OCI-LY3 (cell line): ENCODE measurements at regions not wholly inside any gene's neighbourhood (a gene's known extent, or its start where the extent isn't known, plus 50 kb on each side); places are given as distances from the start of the nearest gene placed in this dataset.

Experiments
- H2AFZ ChIP-seq: fragments of 200-600, 300-600 bp; shearing (Covaris generic); 2 replicates; pipeline ENCODE4 v1.6.0; 2014; ENCODE audit warnings: antibody characterized with exemption, low read depth, low read length
- H3K27ac ChIP-seq: fragments of 200-600, 300-600 bp; sonication (generic); 2 replicates; pipeline ENCODE4 v1.5.1; 2014; ENCODE audit warnings: mild to moderate bottlenecking, low read length, moderate library complexity, mixed read lengths
- H3K27me3 ChIP-seq: fragments of 200-600, 300-600 bp; sonication (generic); 2 replicates; pipeline ENCODE4 v1.6.1; 2014; ENCODE audit warnings: low read depth, low read length, mixed read lengths
- H3K36me3 ChIP-seq: fragments of 200-600, 300-600 bp; sonication (generic); replicated peaks from 2 replicates; pipeline ENCODE3; 2014; ENCODE audit warnings: low read depth, low read length, mixed read lengths
- H3K4me1 ChIP-seq: fragments of 300-600, 200-600 bp; sonication (generic); 2 replicates; pipeline ENCODE4 v1.6.1; 2014; ENCODE audit warnings: low read length, mixed read lengths
- H3K4me2 ChIP-seq: fragments of 200-600, 300-600 bp; sonication (generic); 2 replicates; pipeline ENCODE4 v1.6.1; 2014; ENCODE audit warnings: low read length, mixed read lengths
- H3K4me3 ChIP-seq: fragments of 300-600, 200-600 bp; sonication (generic); 2 replicates; pipeline ENCODE4 v1.5.1; 2014; ENCODE audit warnings: antibody characterized with exemption, mild to moderate bottlenecking, low read length, moderate library complexity
- H3K79me2 ChIP-seq: fragments of 300-600, 200-600 bp; shearing (Covaris generic); 2 replicates; pipeline ENCODE4 v1.6.1; 2014; ENCODE audit warnings: mild to moderate bottlenecking, low read length, mixed read lengths
- H3K9ac ChIP-seq: fragments of 300-600, 200-600 bp; shearing (Covaris generic); 2 replicates; pipeline ENCODE4 v1.6.0; 2014; ENCODE audit warnings: mild to moderate bottlenecking, low read length, moderate library complexity
- H3K9me3 ChIP-seq: fragments of 200-600, 300-600 bp; shearing (Covaris generic); 2 replicates; pipeline ENCODE4 v1.6.1; 2014; ENCODE audit warnings: low read length, mixed read lengths; ENCODE audit not compliant: insufficient read depth
- H4K20me1 ChIP-seq: fragments of 200-600, 300-600 bp; sonication (generic); 2 replicates; pipeline ENCODE4 v1.6.1; 2016; ENCODE audit warnings: low read length, mixed read lengths; ENCODE audit not compliant: insufficient read depth
- EZH2phosphoT487 ChIP-seq: fragments of 200-600 bp; shearing (Covaris generic); IDR thresholded peaks from 2 replicates; pipeline ENCODE4 v1.6.1; 2018; ENCODE audit warnings: antibody characterized with exemption, mixed run types, low read depth
- TF ChIP-seq, protein P1 (sequence below): fragments of 200-600, 300-600 bp; sonication (generic); IDR thresholded peaks from 2 replicates; pipeline ENCODE4 v1.5.1; 2014; ENCODE audit warnings: antibody characterized with exemption, low read length, low read depth

DNA sequence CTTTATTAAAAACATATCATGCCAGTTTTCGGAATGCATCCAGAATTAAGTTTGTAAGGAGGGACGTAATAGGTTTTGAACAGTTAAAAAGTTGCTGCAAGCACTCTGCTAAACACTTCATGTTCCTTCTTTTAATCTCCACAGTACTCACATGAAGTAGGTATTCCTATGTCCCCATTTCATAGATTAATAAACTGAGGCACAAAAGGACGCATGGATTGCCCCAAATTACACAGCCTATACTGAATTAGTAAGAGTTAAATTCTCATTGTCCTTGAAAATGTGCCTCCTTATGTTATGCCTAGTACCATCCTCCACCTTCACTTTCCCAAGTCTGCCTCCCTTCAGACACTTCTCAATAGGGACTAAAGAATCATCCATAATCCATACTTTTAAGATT is 358.9 kb upstream of the ATP5MC3 start:
- Histone ChIP-seq H3K27ac (peak overlapping the region; percentile 77; the same call in 1 of the 2 replicates), H3K9ac (no peak overlapping the region), H3K9me3 (no peaks in the 10 kb centered on the region), H2AFZ (no peak overlapping the region), H3K27me3 (no peaks in the 10 kb centered on the region), H3K79me2 (no peaks in the 10 kb centered on the region), H3K4me2 (peak overlapping the region; percentile 81; the same call in 1 of the 2 replicates), H3K36me3 (no peaks in the 10 kb centered on the region), H4K20me1 (no peaks in the 10 kb centered on the region), H3K4me1 (peaks cover 38% of the 10 kb centered on the region), H3K4me3 (no peak overlapping the region)
- TF ChIP-seq EZH2phosphoT487: no peak
- TF ChIP-seq, protein P1, sequence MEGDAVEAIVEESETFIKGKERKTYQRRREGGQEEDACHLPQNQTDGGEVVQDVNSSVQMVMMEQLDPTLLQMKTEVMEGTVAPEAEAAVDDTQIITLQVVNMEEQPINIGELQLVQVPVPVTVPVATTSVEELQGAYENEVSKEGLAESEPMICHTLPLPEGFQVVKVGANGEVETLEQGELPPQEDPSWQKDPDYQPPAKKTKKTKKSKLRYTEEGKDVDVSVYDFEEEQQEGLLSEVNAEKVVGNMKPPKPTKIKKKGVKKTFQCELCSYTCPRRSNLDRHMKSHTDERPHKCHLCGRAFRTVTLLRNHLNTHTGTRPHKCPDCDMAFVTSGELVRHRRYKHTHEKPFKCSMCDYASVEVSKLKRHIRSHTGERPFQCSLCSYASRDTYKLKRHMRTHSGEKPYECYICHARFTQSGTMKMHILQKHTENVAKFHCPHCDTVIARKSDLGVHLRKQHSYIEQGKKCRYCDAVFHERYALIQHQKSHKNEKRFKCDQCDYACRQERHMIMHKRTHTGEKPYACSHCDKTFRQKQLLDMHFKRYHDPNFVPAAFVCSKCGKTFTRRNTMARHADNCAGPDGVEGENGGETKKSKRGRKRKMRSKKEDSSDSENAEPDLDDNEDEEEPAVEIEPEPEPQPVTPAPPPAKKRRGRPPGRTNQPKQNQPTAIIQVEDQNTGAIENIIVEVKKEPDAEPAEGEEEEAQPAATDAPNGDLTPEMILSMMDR: no peak

DNA sequence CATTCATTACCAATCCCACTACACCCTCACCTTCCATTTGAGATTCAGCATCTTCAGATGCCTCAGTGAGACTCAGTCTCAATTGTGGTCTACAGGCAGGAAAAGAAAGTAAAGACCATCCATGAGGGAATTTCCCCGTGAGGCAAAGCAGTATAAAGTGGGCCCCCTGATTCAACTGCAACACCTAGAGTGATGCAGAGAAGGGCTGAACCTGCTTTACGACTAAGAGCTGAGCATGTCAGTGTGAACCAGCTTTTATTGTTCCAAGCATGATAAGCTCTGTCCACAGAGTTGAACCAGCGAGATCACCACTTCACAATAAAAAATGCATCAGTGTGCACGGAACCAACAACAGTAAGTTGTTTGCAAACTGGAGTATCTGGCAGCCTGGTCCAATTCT is 357.6 kb upstream of the ATP5MC3 start:
- H2AFZ ChIP-seq: peak overlapping the region; percentile 90
- H3K4me3 ChIP-seq: peak overlapping the region; percentile 42; the same call in 1 of the 2 replicates
- H3K27ac ChIP-seq: peak overlapping the region; percentile 77
- H3K4me1 ChIP-seq: peaks cover 38% of the 10 kb centered on the region
- peak overlapping the region; percentile 42; the same call in 1 of the 2 replicates for H3K9ac ChIP-seq
- no peak for TF ChIP-seq EZH2phosphoT487
- TF ChIP-seq, protein P1: no peak
- H3K4me2 ChIP-seq: peak overlapping the region; percentile 81
- no peaks in the 10 kb centered on the region for H3K36me3 ChIP-seq
- no peaks in the 10 kb centered on the region for H3K9me3 ChIP-seq
- no peaks in the 10 kb centered on the region for H4K20me1 ChIP-seq
- H3K79me2 ChIP-seq: no peaks in the 10 kb centered on the region
- H3K27me3 ChIP-seq: no peaks in the 10 kb centered on the region

DNA sequence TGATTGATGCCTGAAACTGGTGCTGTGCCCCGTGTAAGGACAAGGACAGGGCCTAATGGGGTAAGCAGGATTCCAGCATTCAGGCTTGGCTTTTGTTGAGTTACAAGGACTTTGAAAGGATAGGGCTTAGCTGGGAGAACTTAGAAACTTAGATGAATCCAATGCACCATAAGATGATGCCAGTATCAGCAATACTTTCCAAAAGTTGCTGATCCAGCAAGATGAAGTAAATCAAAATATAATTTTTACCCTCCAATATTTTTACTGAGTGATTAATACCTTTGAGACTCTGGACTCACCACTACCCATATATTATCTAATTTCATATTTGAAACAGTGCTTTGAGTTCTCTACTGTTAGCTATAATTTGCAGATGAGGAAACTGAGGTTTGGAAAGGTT is 354.5 kb upstream of the ATP5MC3 start:
- Histone ChIP-seq H3K4me2 (no peak overlapping the region), H3K4me1 (peaks cover 38% of the 10 kb centered on the region), H3K27me3 (no peaks in the 10 kb centered on the region), H3K79me2 (no peaks in the 10 kb centered on the region), H2AFZ (no peak overlapping the region), H3K9ac (no peak overlapping the region), H4K20me1 (no peaks in the 10 kb centered on the region), H3K27ac (no peak overlapping the region), H3K4me3 (no peak overlapping the region), H3K9me3 (no peaks in the 10 kb centered on the region), H3K36me3 (no peaks in the 10 kb centered on the region)
- TF ChIP-seq, protein P1: no peak
- no peak for TF ChIP-seq EZH2phosphoT487

DNA sequence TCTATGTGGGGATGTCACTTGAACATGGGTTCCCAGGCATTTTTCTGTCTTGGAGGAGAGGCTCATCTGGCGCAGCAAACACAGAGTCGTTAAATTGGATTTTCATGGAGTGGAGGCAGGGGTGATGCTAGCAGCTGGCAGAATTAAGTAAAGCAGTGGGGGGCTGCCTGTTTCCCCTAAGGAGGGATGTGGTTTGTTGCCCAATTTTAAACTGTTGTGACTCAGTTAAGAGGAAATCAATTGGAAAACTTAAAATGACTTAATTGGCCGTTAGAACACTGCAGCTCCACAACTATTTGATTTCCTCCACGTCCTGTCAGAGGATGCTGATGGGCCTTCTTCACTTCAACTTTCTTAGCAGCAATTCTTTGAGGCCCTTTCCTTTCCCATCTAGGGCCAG is 354.1 kb upstream of the ATP5MC3 start:
- Histone ChIP-seq H3K79me2 (no peaks in the 10 kb centered on the region), H3K9me3 (no peaks in the 10 kb centered on the region), H3K4me2 (no peak overlapping the region), H3K4me1 (peaks cover 38% of the 10 kb centered on the region), H3K27me3 (no peaks in the 10 kb centered on the region), H3K27ac (no peak overlapping the region), H3K4me3 (no peak overlapping the region), H2AFZ (no peak overlapping the region), H3K9ac (no peak overlapping the region), H3K36me3 (no peaks in the 10 kb centered on the region), H4K20me1 (no peaks in the 10 kb centered on the region)
- TF ChIP-seq, protein P1: no peak
- no peak for TF ChIP-seq EZH2phosphoT487
